A549 (cell line): ENCODE measurements at regions not wholly inside any gene's neighbourhood (a gene's known extent, or its start where the extent isn't known, plus 50 kb on each side); places are given as distances from the start of the nearest gene placed in this dataset.

ENCODE experiments used
- BHLHE40 ChIP-seq: IDR thresholded peaks from 2 replicates; pipeline ENCODE4 v1.6.1; 2012; ENCODE audit warnings: low read depth, low read length, inconsistent platforms
- CEBPB ChIP-seq, 2 experiments: fragments of >200 bp in 1 of 2; sonication (Bioruptor Twin) in 1 of 2; formaldehyde crosslinking in 1 of 2; IDR thresholded peaks; 2 replicates each; pipeline ENCODE4 v1.6.1; 2012 to 2016
- EHMT2 ChIP-seq: fragments of 200-600 bp; sonication (generic); IDR thresholded peaks from 2 replicates; pipeline ENCODE4 v1.6.1; 2016; ENCODE audit warnings: antibody characterized with exemption, low read depth, mild to moderate bottlenecking, moderate library complexity
- KDM1A ChIP-seq: fragments of 200-600 bp; sonication (generic); IDR thresholded peaks from 2 replicates; pipeline ENCODE4 v1.6.1; 2016; ENCODE audit warnings: low read depth, mild to moderate bottlenecking
- MAZ ChIP-seq: fragments of 150-350 bp; IDR thresholded peaks from 2 replicates; pipeline ENCODE4 v1.6.1; 2014; ENCODE audit warnings: antibody characterized with exemption, low read depth, low read length, borderline replicate concordance
- POLR2A ChIP-seq: IDR thresholded peaks from 2 replicates; pipeline ENCODE4 v1.6.1; 2012; ENCODE audit warnings: mild to moderate bottlenecking, low read length
- POLR2AphosphoS2 ChIP-seq: conservative IDR thresholded peaks from 2 replicates; pipeline ENCODE4 v1.6.1; 2012; ENCODE audit warnings: low read length, improper control_type of control experiment, inconsistent platforms
- RAD21 ChIP-seq, 2 experiments: fragments of >200 bp in 1 of 2; sonication (Bioruptor Twin) in 1 of 2; formaldehyde crosslinking in 1 of 2; IDR thresholded peaks in 1 of 2; conservative IDR thresholded peaks in 1 of 2; 2 replicates in 1 of 2; 3 replicates in 1 of 2; pipeline ENCODE4 v1.6.1; 2012 to 2018; ENCODE audit warnings: inconsistent platforms in 1 of 2
- SMC3 ChIP-seq: fragments of >200 bp; sonication (Bioruptor Twin); formaldehyde crosslinking; IDR thresholded peaks from 3 replicates; pipeline ENCODE4 v1.6.1; 2018; ENCODE audit warnings: inconsistent platforms
- TF ChIP-seq, protein P1 (sequence below): fragments of >200 bp; sonication (Bioruptor Twin); formaldehyde crosslinking; IDR thresholded peaks from 3 replicates; pipeline ENCODE4 v1.5.1; 2016
- TF ChIP-seq, protein P2 (sequence below): IDR thresholded peaks from 2 replicates; pipeline ENCODE4 v1.6.1; 2012

DNA sequence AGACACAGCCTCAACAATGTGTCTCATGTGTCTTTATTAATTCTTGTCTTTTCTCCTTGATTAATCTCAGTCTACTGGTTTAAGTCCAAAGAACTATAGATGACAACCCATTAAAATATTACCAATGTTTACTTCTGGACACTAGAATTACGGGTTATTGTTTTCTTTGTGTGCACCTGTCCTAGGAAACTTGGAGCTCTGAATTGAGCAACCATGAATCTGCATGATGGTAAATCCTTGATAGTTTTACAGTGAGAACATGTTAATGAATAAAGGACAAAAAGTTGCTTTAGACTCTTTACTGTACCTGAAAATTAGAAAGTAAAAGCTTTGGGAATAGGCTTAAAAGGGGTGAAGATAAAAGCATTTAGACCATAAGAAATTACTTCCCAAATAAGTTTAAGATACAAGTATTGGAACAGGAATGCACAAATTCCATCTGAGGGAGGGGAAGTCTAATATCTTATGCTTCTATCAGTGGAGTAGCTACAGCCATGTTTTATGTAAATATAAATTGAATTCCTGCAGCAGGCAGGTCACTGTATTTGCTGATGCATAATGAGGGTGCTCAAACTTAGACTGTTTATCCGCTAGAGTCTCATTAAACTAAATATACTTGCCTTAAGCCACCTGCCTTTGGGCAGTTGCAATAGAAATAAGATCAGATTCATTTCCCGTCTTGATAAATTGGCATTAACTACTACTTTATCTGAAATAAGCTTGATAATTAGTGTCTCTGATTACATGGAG lies 603.7 kb upstream of the GCFC2 start:
- TF ChIP-seq CEBPB (IDR thresholded peaks at IDR 0.05) (no peak), BHLHE40 (no peak), RAD21 (conservative IDR thresholded peaks at IDR 0.05 in 1 of 2, IDR thresholded peaks at IDR 0.05 in 1 of 2) (no peak), POLR2A (no peak), KDM1A (no peak), MAZ (no peak), POLR2AphosphoS2 (no peak), SMC3 (no peak), EHMT2 (no peak)
- TF ChIP-seq, protein P1, sequence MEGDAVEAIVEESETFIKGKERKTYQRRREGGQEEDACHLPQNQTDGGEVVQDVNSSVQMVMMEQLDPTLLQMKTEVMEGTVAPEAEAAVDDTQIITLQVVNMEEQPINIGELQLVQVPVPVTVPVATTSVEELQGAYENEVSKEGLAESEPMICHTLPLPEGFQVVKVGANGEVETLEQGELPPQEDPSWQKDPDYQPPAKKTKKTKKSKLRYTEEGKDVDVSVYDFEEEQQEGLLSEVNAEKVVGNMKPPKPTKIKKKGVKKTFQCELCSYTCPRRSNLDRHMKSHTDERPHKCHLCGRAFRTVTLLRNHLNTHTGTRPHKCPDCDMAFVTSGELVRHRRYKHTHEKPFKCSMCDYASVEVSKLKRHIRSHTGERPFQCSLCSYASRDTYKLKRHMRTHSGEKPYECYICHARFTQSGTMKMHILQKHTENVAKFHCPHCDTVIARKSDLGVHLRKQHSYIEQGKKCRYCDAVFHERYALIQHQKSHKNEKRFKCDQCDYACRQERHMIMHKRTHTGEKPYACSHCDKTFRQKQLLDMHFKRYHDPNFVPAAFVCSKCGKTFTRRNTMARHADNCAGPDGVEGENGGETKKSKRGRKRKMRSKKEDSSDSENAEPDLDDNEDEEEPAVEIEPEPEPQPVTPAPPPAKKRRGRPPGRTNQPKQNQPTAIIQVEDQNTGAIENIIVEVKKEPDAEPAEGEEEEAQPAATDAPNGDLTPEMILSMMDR = no peak
- TF ChIP-seq, protein P2, sequence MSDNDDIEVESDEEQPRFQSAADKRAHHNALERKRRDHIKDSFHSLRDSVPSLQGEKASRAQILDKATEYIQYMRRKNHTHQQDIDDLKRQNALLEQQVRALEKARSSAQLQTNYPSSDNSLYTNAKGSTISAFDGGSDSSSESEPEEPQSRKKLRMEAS = no peak
